ENCODE measurements at regions not wholly inside any gene's neighbourhood (a gene's known extent, or its start where the extent isn't known, plus 50 kb on each side); places are given as distances from the start of the nearest gene placed in this dataset.
A peak's percentile ranks its signal among the peaks of the same experiment; 100 is the strongest.

DNA sequence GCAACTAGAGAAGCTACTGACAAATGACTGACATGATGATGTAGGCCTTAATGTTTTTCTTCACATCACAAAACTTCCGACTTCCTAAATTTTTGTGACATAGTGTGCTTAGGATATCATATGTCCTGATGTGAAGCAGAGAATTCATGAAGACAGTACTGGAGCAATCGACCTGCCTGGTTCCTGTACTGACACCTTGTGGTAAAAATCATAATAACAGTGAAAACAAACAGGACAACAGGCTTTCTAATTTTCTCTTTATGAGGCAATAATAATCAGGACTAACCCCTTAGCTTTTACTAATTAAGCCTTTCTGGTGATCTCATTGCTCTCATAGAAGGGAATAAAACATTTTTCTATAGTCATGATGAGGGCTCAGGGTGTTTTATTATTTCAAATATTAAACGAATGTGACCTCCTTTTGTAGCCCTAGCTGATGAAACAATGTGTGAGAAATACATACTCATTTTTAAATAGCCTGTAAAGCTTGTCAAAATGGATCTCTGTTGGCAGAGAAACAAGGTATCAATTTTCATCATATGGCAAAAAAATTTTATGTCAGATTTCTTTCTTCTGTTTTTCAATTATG is 158.4 kb downstream of the TENT5D start:
- TF ChIP-seq, protein P1, sequence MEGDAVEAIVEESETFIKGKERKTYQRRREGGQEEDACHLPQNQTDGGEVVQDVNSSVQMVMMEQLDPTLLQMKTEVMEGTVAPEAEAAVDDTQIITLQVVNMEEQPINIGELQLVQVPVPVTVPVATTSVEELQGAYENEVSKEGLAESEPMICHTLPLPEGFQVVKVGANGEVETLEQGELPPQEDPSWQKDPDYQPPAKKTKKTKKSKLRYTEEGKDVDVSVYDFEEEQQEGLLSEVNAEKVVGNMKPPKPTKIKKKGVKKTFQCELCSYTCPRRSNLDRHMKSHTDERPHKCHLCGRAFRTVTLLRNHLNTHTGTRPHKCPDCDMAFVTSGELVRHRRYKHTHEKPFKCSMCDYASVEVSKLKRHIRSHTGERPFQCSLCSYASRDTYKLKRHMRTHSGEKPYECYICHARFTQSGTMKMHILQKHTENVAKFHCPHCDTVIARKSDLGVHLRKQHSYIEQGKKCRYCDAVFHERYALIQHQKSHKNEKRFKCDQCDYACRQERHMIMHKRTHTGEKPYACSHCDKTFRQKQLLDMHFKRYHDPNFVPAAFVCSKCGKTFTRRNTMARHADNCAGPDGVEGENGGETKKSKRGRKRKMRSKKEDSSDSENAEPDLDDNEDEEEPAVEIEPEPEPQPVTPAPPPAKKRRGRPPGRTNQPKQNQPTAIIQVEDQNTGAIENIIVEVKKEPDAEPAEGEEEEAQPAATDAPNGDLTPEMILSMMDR (IDR thresholded peaks at IDR 0.05): peak in 1 of 4 experiments; percentile 33
- no peak for TF ChIP-seq POLR2A (IDR thresholded peaks at IDR 0.05)
